Chondrocyte (in vitro differentiated cells): ENCODE measurements at regions not wholly inside any gene's neighbourhood (a gene's known extent, or its start where the extent isn't known, plus 50 kb on each side); places are given as distances from the start of the nearest gene placed in this dataset.

Source experiments
- DNase-seq: peaks from one replicate; pipeline ENCODE4 v3.0.0; 2021; ENCODE audit warnings: mixed read lengths, low spot score
- H3K27ac Mint-ChIP-seq: one replicate; pipeline ENCODE4 v1.8.0; 2021; ENCODE audit warnings: mild to moderate bottlenecking, moderate library complexity, mixed read lengths; ENCODE audit not compliant: unreplicated experiment
- H3K27me3 Mint-ChIP-seq: 2 replicates; pipeline ENCODE4 v1.8.0; 2021; ENCODE audit warnings: low read depth, mixed read lengths
- H3K36me3 Mint-ChIP-seq: 2 replicates; pipeline ENCODE4 v1.8.0; 2021; ENCODE audit warnings: low read depth, mixed read lengths
- H3K4me1 Mint-ChIP-seq: 2 replicates; pipeline ENCODE4 v1.8.0; 2021; ENCODE audit warnings: low read depth, mild to moderate bottlenecking, mixed read lengths
- H3K4me3 Mint-ChIP-seq: one replicate; pipeline ENCODE4 v1.8.0; 2021; ENCODE audit warnings: mild to moderate bottlenecking, moderate library complexity, mixed read lengths; ENCODE audit not compliant: unreplicated experiment
- H3K9me3 Mint-ChIP-seq: 2 replicates; pipeline ENCODE4 v1.8.0; 2021; ENCODE audit warnings: low read depth, mixed read lengths
- CTCF ChIP-seq: fragments of 200-600 bp; sonication (generic); IDR thresholded peaks from 2 replicates; pipeline ENCODE4 v1.5.0; 2021; ENCODE audit warnings: antibody characterized with exemption, mild to moderate bottlenecking, moderate library complexity

- TF ChIP-seq CTCF = no peak
These were observed 183.8 kb downstream of the KATNAL1 start for GRCh38 chr13:30123575-30123974.

DNA sequence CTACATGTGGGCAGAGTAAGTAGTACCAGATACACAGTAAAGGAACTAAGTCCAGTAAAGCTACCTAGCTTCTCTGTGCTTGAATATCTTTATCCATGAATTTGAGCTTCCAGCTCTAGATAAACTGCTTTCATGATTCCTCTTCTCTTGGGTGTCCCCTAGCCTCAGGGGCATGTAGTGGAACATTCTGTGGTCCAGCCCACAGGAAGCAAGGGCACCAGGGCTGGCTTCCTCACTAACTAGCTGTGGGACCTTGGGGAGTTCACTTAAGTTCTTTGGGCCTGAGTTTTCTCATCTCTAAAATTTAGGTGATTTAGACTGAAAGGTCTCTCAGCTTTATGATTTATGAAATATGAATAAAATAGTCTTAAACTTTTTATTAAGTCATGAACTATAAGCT is 185.7 kb downstream of the KATNAL1 start:
- H3K4me1 Mint-ChIP-seq = peaks cover 40% of the 10 kb centered on the region

More at GRCh38 chr13:30123575-30123974, 183.8 kb downstream of the KATNAL1 start:
- no peaks in the 10 kb centered on the region for H3K36me3 Mint-ChIP-seq
- no peaks in the 10 kb centered on the region for H3K27me3 Mint-ChIP-seq
- no peaks in the 10 kb centered on the region for H3K9me3 Mint-ChIP-seq
- H3K27ac Mint-ChIP-seq = no peak overlapping the region
- DNase-seq = no peak
- no peak overlapping the region for H3K4me3 Mint-ChIP-seq
- H3K4me1 Mint-ChIP-seq = peaks cover 36% of the 10 kb centered on the region

GRCh38 chr13:30121244-30121643 is 186.1 kb downstream of the KATNAL1 start:
- no peak for DNase-seq
- Mint-ChIP-seq H3K27ac (no peak overlapping the region), H3K4me1 (peaks cover 38% of the 10 kb centered on the region), H3K27me3 (no peaks in the 10 kb centered on the region), H3K36me3 (no peaks in the 10 kb centered on the region), H3K4me3 (no peak overlapping the region), H3K9me3 (no peaks in the 10 kb centered on the region)
- no peak for TF ChIP-seq CTCF

More for the DNA sequence above, 185.7 kb downstream of the KATNAL1 start:
- Mint-ChIP-seq H3K27me3 (no peaks in the 10 kb centered on the region), H3K36me3 (no peaks in the 10 kb centered on the region), H3K4me3 (no peak overlapping the region), H3K9me3 (no peaks in the 10 kb centered on the region), H3K27ac (no peak overlapping the region)
- no peak for DNase-seq
- no peak for TF ChIP-seq CTCF

GRCh38 chr13:30120133-30120822 is 187.1 kb downstream of the KATNAL1 start:
- no peaks in the 10 kb centered on the region for H3K9me3 Mint-ChIP-seq
- DNase-seq = no peak
- no peak overlapping the region for H3K4me3 Mint-ChIP-seq
- no peaks in the 10 kb centered on the region for H3K27me3 Mint-ChIP-seq
- TF ChIP-seq CTCF = no peak
- H3K4me1 Mint-ChIP-seq = peaks cover 30% of the 10 kb centered on the region
- no peaks in the 10 kb centered on the region for H3K36me3 Mint-ChIP-seq
- no peak overlapping the region for H3K27ac Mint-ChIP-seq

- H3K4me1 Mint-ChIP-seq = peaks cover 32% of the 10 kb centered on the region
- peak overlapping the region; percentile 58 for H3K4me3 Mint-ChIP-seq
- TF ChIP-seq CTCF = no peak
- H3K27me3 Mint-ChIP-seq = no peaks in the 10 kb centered on the region
- no peak for DNase-seq
- peak overlapping the region; percentile 9 for H3K27ac Mint-ChIP-seq
- H3K9me3 Mint-ChIP-seq = no peaks in the 10 kb centered on the region
- H3K36me3 Mint-ChIP-seq = no peaks in the 10 kb centered on the region
These were observed 187.9 kb downstream of the KATNAL1 start for GRCh38 chr13:30119476-30119875.
